ENCODE measurements at regions not wholly inside any gene's neighbourhood (a gene's known extent, or its start where the extent isn't known, plus 50 kb on each side); places are given as distances from the start of the nearest gene placed in this dataset.

DNA sequence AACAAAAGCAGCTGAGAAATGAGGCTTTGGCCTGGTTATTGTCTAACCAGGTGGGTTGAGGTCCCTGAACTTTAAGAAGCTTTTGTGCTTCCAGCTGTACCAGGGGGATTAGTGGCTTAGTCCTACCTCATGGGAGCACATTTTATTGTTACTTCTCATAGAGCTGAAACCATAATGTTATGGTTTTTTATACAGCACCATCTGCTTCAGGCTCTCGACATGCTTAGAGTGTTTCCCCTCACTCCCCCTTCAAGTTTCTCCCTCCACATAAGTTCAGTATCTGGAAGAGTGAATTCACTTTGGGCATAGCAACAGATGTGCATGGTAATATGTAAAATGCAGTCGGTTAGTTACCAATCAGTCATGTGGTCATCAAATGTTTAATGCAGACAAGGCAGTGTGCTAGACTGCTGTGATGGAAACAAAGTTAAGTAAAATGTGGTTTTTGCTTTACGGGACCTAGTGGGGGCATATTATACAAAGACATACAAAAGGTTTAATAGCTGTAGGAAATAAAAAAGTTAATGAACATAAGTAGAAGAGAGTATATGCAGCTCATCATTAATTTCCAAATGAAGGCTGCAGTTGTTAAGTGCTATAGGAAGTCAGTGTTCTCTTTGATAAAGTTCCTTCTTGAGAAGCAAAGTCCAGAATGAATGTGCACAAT lies 95.9 kb upstream of the SPRY4 start:
- Mint-ChIP-seq H3K27ac (no peak overlapping the region), H3K27me3 (ENCODE audit: low read depth) (no peaks in the 10 kb centered on the region), H3K4me3 (no peak overlapping the region), H3K9me3 (no peaks in the 10 kb centered on the region), H3K4me1 (ENCODE audit: low read depth) (peaks cover 31% of the 10 kb centered on the region), H3K36me3 (ENCODE audit: insufficient read depth in 2 of 2) (no peaks in the 10 kb centered on the region)
- ATAC-seq (replicated peaks in 1 of 2): no peak
- DNase-seq: no peak

GRCh38 chr5:142412581-142412980 lies 87.8 kb upstream of the SPRY4 start:
- ATAC-seq (replicated peaks in 1 of 2) (no peak), DNase-seq (no peak)
- Mint-ChIP-seq H3K27me3 (ENCODE audit: low read depth) (no peaks in the 10 kb centered on the region), H3K4me1 (ENCODE audit: low read depth) (no peaks in the 10 kb centered on the region), H3K9me3 (no peaks in the 10 kb centered on the region), H3K27ac (no peak overlapping the region), H3K4me3 (no peak overlapping the region), H3K36me3 (ENCODE audit: insufficient read depth in 2 of 2) (no peaks in the 10 kb centered on the region)

DNA sequence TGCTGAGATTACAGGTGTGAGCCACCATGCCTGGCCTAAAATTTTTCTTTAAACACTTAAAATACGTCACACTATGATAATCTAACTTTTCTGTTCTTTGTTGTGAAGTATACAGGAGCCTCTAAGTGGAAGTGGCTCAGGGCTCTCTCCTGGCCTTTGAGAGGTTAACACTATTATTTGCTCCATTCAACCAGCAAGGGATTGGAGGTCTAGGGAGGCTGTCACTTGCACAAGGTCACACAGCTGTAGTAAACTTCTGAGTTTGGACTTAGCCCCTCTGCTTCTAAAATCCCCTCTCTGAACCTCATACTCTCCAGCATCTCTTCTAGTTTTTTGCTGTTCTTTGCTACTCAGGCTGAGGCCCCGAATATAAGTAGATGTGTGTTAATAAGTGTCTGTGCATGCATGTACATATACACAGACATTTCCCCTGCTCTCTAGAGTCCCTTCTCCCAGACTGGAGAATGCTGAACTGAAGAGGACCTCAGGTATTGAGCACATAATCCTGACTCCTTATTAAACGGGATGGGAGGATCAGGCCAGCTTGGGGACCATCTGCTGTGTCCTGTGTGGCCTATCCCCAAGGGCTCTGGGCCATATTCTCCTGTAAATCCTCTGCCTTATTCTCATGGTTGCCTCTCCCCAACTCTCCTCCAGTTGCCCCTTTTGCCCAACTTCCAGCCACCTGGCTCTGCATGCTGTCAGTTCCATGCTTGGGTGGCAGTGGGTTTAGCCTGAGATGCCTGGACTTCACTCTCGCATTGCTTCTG lies 87.0 kb upstream of the SPRY4 start:
- H3K36me3 Mint-ChIP-seq (ENCODE audit: insufficient read depth in 2 of 2): no peaks in the 10 kb centered on the region
- H3K27ac Mint-ChIP-seq: no peak overlapping the region
- no peaks in the 10 kb centered on the region for H3K9me3 Mint-ChIP-seq
- ATAC-seq (replicated peaks in 1 of 2): no peak
- no peak overlapping the region for H3K4me3 Mint-ChIP-seq
- no peaks in the 10 kb centered on the region for H3K4me1 Mint-ChIP-seq (ENCODE audit: low read depth)
- no peak for DNase-seq
- no peaks in the 10 kb centered on the region for H3K27me3 Mint-ChIP-seq (ENCODE audit: low read depth)

GRCh38 chr5:142411103-142411502 lies 86.3 kb upstream of the SPRY4 start:
- Mint-ChIP-seq H3K4me3 (no peak overlapping the region), H3K27me3 (ENCODE audit: low read depth) (no peaks in the 10 kb centered on the region), H3K4me1 (ENCODE audit: low read depth) (no peaks in the 10 kb centered on the region), H3K9me3 (no peaks in the 10 kb centered on the region), H3K36me3 (ENCODE audit: insufficient read depth in 2 of 2) (no peaks in the 10 kb centered on the region), H3K27ac (no peak overlapping the region)
- ATAC-seq (replicated peaks in 1 of 2): no peak
- DNase-seq: no peak

DNA sequence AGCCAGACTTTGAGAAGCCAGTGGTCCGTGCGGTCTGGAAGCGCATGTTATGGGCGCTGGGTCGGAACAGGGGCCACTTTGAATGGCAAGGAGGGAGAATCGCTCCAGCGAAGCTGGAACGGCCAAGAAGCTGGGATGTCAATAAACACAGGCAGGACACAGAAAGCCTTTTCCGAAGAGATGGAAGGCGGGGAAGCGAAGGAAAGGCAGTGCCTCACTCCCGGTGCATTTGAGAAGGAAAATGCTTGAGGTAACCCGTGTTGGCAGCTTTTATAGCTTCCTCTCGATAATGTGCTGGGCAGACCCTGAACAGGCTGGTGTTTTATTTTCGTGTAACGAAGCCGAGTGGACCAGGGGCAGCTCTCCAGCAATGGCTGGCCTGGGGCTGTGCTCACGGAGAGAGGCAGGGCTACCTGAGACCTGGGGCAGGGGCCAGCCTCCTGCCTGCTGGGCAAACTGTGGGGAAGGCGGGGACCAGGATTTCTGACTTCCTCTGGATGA lies 84.2 kb upstream of the SPRY4 start:
- ATAC-seq (replicated peaks in 1 of 2): no peak
- Mint-ChIP-seq H3K4me1 (ENCODE audit: low read depth) (no peaks in the 10 kb centered on the region), H3K9me3 (no peaks in the 10 kb centered on the region), H3K27me3 (ENCODE audit: low read depth) (no peaks in the 10 kb centered on the region), H3K36me3 (ENCODE audit: insufficient read depth in 2 of 2) (no peaks in the 10 kb centered on the region), H3K4me3 (no peak overlapping the region), H3K27ac (no peak overlapping the region)
- DNase-seq: no peak

DNA sequence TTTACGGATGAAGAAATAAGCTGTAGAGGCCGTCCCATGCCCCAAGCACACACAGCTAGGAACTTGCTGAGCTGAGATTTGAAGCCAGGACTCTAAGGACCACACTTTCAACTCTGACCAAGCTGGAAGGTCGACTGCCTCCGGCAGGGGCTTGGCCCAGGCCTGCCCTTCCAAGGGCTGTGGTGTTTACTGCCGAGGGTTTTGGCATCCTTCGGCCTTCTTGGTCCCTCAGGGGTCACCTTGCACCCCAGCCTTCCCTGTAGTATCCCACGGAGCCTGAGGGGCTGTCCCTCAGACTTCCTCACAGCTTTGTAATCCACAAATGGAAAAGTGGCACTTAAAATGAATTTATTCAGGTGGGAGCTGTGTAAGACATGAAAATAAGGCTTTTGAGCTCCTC lies 83.7 kb upstream of the SPRY4 start:
- no peak overlapping the region for H3K4me3 Mint-ChIP-seq
- H3K27me3 Mint-ChIP-seq (ENCODE audit: low read depth): no peaks in the 10 kb centered on the region
- DNase-seq (no peak), ATAC-seq (replicated peaks in 1 of 2) (no peak)
- no peaks in the 10 kb centered on the region for H3K9me3 Mint-ChIP-seq
- no peaks in the 10 kb centered on the region for H3K36me3 Mint-ChIP-seq (ENCODE audit: insufficient read depth in 2 of 2)
- no peak overlapping the region for H3K27ac Mint-ChIP-seq
- no peaks in the 10 kb centered on the region for H3K4me1 Mint-ChIP-seq (ENCODE audit: low read depth)

DNA sequence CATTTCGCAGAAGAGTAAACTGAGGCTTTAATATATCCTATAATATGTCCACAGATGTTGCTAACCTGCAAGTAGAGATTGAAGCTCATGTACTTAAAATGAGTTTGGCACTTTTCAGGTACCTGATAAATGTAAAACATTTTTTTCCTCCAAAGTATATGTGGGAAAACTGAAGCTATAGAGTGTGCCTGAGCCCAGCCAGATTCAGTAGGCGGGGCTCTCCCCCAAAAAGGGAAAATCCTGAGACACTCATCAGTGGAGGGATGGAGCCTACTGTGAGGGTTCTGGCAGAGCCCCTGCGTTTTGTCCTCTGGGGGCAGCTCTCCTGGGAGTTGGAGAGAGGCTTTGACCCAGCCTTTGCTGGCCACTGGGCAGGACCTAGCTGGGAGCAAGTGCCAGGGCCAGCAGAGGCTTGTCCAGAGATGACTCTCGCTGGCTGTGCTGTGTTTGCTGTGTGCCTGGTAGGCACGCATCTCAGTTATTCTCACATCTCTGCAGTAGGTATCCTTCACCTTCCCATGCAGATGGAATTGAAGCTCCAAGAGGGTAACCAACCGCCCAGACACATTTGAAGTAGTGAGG lies 81.1 kb upstream of the SPRY4 start:
- ATAC-seq (replicated peaks in 1 of 2): no peak
- Mint-ChIP-seq H3K27me3 (ENCODE audit: low read depth) (no peaks in the 10 kb centered on the region), H3K4me1 (ENCODE audit: low read depth) (no peaks in the 10 kb centered on the region), H3K27ac (no peak overlapping the region), H3K36me3 (ENCODE audit: insufficient read depth in 2 of 2) (no peaks in the 10 kb centered on the region), H3K9me3 (no peaks in the 10 kb centered on the region), H3K4me3 (no peak overlapping the region)
- DNase-seq: no peak

DNA sequence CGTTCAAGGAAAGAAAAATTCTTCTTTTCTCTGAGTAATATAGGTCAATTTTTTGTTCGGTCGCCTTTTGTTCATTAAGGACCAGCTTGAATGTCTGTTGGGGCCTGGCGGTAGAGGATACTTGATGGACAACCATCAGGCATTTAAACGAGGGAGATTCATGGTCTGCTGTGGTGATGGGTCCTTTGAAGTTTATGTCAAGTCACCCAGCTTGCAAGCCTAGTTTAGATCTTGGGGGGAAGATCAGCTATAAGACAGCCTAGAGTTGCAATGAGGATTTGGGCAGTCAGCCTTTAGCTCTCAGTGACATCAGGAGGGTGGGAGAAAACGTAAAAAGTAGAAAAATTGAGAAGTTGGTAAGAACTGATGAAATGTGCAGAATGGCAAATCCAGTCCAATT lies 80.2 kb upstream of the SPRY4 start:
- Mint-ChIP-seq H3K36me3 (ENCODE audit: insufficient read depth in 2 of 2) (no peaks in the 10 kb centered on the region), H3K9me3 (no peaks in the 10 kb centered on the region), H3K27ac (peak overlapping the region; percentile 15), H3K27me3 (ENCODE audit: low read depth) (no peaks in the 10 kb centered on the region), H3K4me1 (ENCODE audit: low read depth) (no peaks in the 10 kb centered on the region), H3K4me3 (no peak overlapping the region)
- ATAC-seq (replicated peaks in 1 of 2) (no peak), DNase-seq (no peak)

DNA sequence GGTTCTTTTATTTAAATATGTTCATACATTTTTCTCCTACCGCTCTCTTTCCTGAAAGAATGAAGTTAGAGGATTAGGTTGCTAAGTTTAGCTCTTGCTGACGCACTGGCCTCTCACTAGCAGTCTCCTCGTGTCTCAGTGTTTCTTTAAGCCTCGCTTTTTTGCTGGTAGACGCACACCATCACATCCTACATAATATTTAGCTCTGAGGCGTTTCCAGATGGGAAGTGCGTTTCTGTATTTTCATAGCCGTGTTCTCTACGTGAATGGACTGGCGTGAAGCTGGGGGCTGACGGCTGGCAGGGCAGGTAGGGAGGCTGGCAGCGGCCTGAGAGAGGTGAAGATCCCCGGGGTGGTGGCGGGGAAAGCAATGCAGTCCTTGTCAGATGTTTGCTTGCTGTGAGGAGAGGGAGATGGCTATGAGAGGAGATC lies 79.2 kb upstream of the SPRY4 start:
- no peaks in the 10 kb centered on the region for H3K36me3 Mint-ChIP-seq (ENCODE audit: insufficient read depth in 2 of 2)
- H3K4me1 Mint-ChIP-seq (ENCODE audit: low read depth): no peaks in the 10 kb centered on the region
- H3K27me3 Mint-ChIP-seq (ENCODE audit: low read depth): no peaks in the 10 kb centered on the region
- H3K4me3 Mint-ChIP-seq: no peak overlapping the region
- H3K27ac Mint-ChIP-seq: no peak overlapping the region
- ATAC-seq (replicated peaks in 1 of 2) (no peak), DNase-seq (no peak)
- H3K9me3 Mint-ChIP-seq: no peaks in the 10 kb centered on the region

GRCh38 chr5:142403583-142403982 lies 78.8 kb upstream of the SPRY4 start:
- H3K4me3 Mint-ChIP-seq: no peak overlapping the region
- DNase-seq: no peak
- no peaks in the 10 kb centered on the region for H3K9me3 Mint-ChIP-seq
- no peaks in the 10 kb centered on the region for H3K27me3 Mint-ChIP-seq (ENCODE audit: low read depth)
- no peaks in the 10 kb centered on the region for H3K4me1 Mint-ChIP-seq (ENCODE audit: low read depth)
- no peak overlapping the region for H3K27ac Mint-ChIP-seq
- no peak for ATAC-seq (replicated peaks in 1 of 2)
- no peaks in the 10 kb centered on the region for H3K36me3 Mint-ChIP-seq (ENCODE audit: insufficient read depth in 2 of 2)

GRCh38 chr5:142402752-142403318 lies 78.0 kb upstream of the SPRY4 start:
- no peak for DNase-seq
- no peaks in the 10 kb centered on the region for H3K36me3 Mint-ChIP-seq (ENCODE audit: insufficient read depth in 2 of 2)
- no peaks in the 10 kb centered on the region for H3K4me1 Mint-ChIP-seq (ENCODE audit: low read depth)
- no peak for ATAC-seq (replicated peaks in 1 of 2)
- H3K4me3 Mint-ChIP-seq: no peak overlapping the region
- H3K27me3 Mint-ChIP-seq (ENCODE audit: low read depth): no peaks in the 10 kb centered on the region
- H3K9me3 Mint-ChIP-seq: no peaks in the 10 kb centered on the region
- H3K27ac Mint-ChIP-seq: no peak overlapping the region

DNA sequence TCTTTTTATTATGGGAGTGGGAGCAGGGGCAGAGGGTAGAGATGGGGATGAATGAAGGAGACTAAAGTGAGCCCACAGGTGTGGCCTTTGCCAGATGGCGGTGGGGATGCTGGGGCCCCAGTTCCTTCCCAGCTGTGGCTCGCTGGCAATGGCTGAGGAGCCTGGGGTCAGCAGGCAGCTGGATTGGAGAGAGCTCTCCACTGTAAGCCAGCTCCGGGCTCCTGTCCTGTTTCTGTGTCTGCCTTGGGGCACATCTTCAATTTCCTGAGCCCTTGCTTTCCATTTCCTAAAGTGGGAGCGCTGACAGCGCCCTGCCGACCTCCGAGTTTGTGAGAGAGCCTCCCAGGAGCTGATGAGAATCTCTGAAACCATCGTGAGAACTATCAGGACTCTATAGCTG lies 75.6 kb upstream of the SPRY4 start:
- peaks cover 8 to 10% of the 10 kb centered on the region in 2 donors for H3K9me3 Mint-ChIP-seq
- ATAC-seq (replicated peaks in 1 of 2) (no peak), DNase-seq (no peak)
- no peaks in the 10 kb centered on the region for H3K27me3 Mint-ChIP-seq (ENCODE audit: low read depth)
- H3K4me3 Mint-ChIP-seq: no peak overlapping the region
- no peaks in the 10 kb centered on the region for H3K4me1 Mint-ChIP-seq (ENCODE audit: low read depth)
- peaks cover 8 to 9% of the 10 kb centered on the region in 2 donors for H3K36me3 Mint-ChIP-seq (ENCODE audit: insufficient read depth in 2 of 2)
- no peak overlapping the region for H3K27ac Mint-ChIP-seq

- Mint-ChIP-seq H3K4me3 (no peak overlapping the region), H3K36me3 (ENCODE audit: insufficient read depth in 2 of 2) (peaks cover 8 to 10% of the 10 kb centered on the region in 2 donors), H3K27ac (no peak overlapping the region), H3K27me3 (ENCODE audit: low read depth) (no peaks in the 10 kb centered on the region), H3K4me1 (ENCODE audit: low read depth) (no peaks in the 10 kb centered on the region), H3K9me3 (peaks cover 8 to 10% of the 10 kb centered on the region in 2 donors)
- DNase-seq (no peak), ATAC-seq (replicated peaks in 1 of 2) (no peak)
These were observed 75.1 kb upstream of the SPRY4 start for GRCh38 chr5:142399891-142400290.
